Endothelial cell of umbilical vein (primary cell): ENCODE measurements at regions not wholly inside any gene's neighbourhood (a gene's known extent, or its start where the extent isn't known, plus 50 kb on each side); places are given as distances from the start of the nearest gene placed in this dataset.

ENCODE experiments used
- BruUV-seq: library from RNA; stranded (reverse); fragments of 400-500 nt; replicated peaks from 2 replicates; lab custom pipeline; 2021; lab: Mats Ljungman, UMichigan
- CTCF ChIA-PET: fragments of 300-600, 350-600 bp; sonication (Branson Sonifier 250); formaldehyde crosslinking; loops from one replicate; lab custom pipeline; 2021; ENCODE audit warnings: antibody characterized with exemption, inconsistent platforms; lab: Charles Lee
- POLR2A ChIA-PET: fragments of 300-600, 350-600 bp; sonication (Branson Sonifier 250); formaldehyde crosslinking; loops from one replicate; lab custom pipeline; 2021; ENCODE audit warnings: antibody characterized with exemption, inconsistent platforms; lab: Charles Lee
- DNase-seq: peaks from one replicate; pipeline ENCODE4 v3.0.0-alpha.2; 2011; ENCODE audit warnings: low read depth, low spot score
- FAIRE-seq: peaks from 2 replicates; lab custom pipeline; 2011; peaks lifted over from hg19 to GRCh38; lab: Jason Lieb, UNC
- H2AFZ ChIP-seq: 2 replicates; pipeline ENCODE4 v1.6.0; 2012; ENCODE audit warnings: low read depth, low read length, control low read depth, inconsistent platforms
- H3K27ac ChIP-seq: 2 replicates; pipeline ENCODE4 v1.5.1; 2011; ENCODE audit warnings: low read depth, mild to moderate bottlenecking, control low read depth, low read length, moderate library complexity; ENCODE audit not compliant: insufficient read depth
- H3K27me3 ChIP-seq, 2 experiments: 2 replicates each; pipeline versions ENCODE4 v1.6.0 to v1.6.1; 2011; ENCODE audit warnings: low read length in 2 of 2, mixed read lengths in 1 of 2; ENCODE audit not compliant: control insufficient read depth in 2 of 2, insufficient read depth in 2 of 2
- H3K36me3 ChIP-seq, 2 experiments: 2 replicates in 1 of 2; 3 replicates in 1 of 2; pipeline ENCODE4 v1.5.1; 2011; ENCODE audit warnings: low read length in 2 of 2, mild to moderate bottlenecking in 1 of 2, moderate library complexity in 1 of 2; ENCODE audit not compliant: control insufficient read depth in 2 of 2, insufficient read depth in 2 of 2; ENCODE audit errors: extremely low read depth in 1 of 2
- H3K4me1 ChIP-seq: 3 replicates; pipeline ENCODE4 v1.5.1; 2011; ENCODE audit warnings: mild to moderate bottlenecking, low read length; ENCODE audit not compliant: control insufficient read depth, insufficient read depth; ENCODE audit errors: extremely low read depth
- H3K4me2 ChIP-seq: 2 replicates; pipeline ENCODE4 v1.6.1; 2011; ENCODE audit warnings: low read length, control low read depth, mixed read lengths; ENCODE audit not compliant: insufficient read depth
- H3K4me3 ChIP-seq, 3 experiments: fragments of 200-600 bp in 1 of 3; sonication (generic), shearing (Covaris generic) in 1 of 3; replicated peaks in 1 of 3; 2 replicates each; pipeline ENCODE4 v1.5.1; 2011 to 2016; ENCODE audit warnings: control low read depth in 3 of 3, low read length in 3 of 3, mild to moderate bottlenecking in 2 of 3, inconsistent platforms in 1 of 3, low read depth in 1 of 3, moderate library complexity in 1 of 3; ENCODE audit not compliant: insufficient read depth in 1 of 3
- H3K79me2 ChIP-seq: 2 replicates; pipeline ENCODE4 v1.6.0; 2012; ENCODE audit warnings: low read length, inconsistent platforms; ENCODE audit not compliant: control insufficient read depth, insufficient read depth
- H3K9ac ChIP-seq: replicated peaks from 2 replicates; pipeline ENCODE3; 2011; ENCODE audit warnings: low read length, control low read depth; ENCODE audit not compliant: insufficient read depth; ENCODE audit errors: extremely low read depth
- H3K9me1 ChIP-seq: replicated peaks from 3 replicates; pipeline ENCODE4 v1.6.0; 2011; ENCODE audit warnings: mild to moderate bottlenecking, low read length; ENCODE audit not compliant: control insufficient read depth, insufficient read depth; ENCODE audit errors: extremely low read depth
- H3K9me3 ChIP-seq: replicated peaks from 2 replicates; pipeline ENCODE4 v1.5.1; 2012; ENCODE audit warnings: low read length, inconsistent platforms; ENCODE audit not compliant: control insufficient read depth, insufficient read depth
- H4K20me1 ChIP-seq: replicated peaks from 2 replicates; pipeline ENCODE3; 2011; ENCODE audit warnings: mild to moderate bottlenecking, low read length; ENCODE audit not compliant: control insufficient read depth, insufficient read depth; ENCODE audit errors: extremely low read depth
- EZH2 ChIP-seq: IDR thresholded peaks from 2 replicates; pipeline ENCODE4 v1.6.1; 2012; ENCODE audit warnings: borderline replicate concordance, low read depth, mild to moderate bottlenecking, moderate library complexity, low read length, inconsistent platforms; ENCODE audit not compliant: severe bottlenecking
- FOS ChIP-seq: IDR thresholded peaks from 2 replicates; pipeline ENCODE4 v1.6.1; 2011; ENCODE audit warnings: mild to moderate bottlenecking, low read length, moderate library complexity, borderline replicate concordance; ENCODE audit not compliant: insufficient read depth
- GATA2 ChIP-seq: IDR thresholded peaks from 2 replicates; pipeline ENCODE4 v1.7.0; 2011; ENCODE audit warnings: low read depth, mild to moderate bottlenecking, moderate library complexity, mixed read lengths, low read length; ENCODE audit not compliant: insufficient read length, insufficient read depth
- JUN ChIP-seq: IDR thresholded peaks from 2 replicates; pipeline ENCODE4 v1.6.1; 2011; ENCODE audit warnings: borderline replicate concordance, low read depth; ENCODE audit not compliant: insufficient read length, insufficient read depth
- MYC ChIP-seq: IDR thresholded peaks from one replicate; pipeline ENCODE4 v1.6.1; 2011; ENCODE audit warnings: mild to moderate bottlenecking, low read depth, low read length
- POLR2A ChIP-seq: IDR thresholded peaks from 2 replicates; pipeline ENCODE4 v1.6.1; 2012; ENCODE audit warnings: low read depth, mild to moderate bottlenecking, control low read depth, low read length
- POLR2AphosphoS5 ChIP-seq: IDR thresholded peaks from 2 replicates; pipeline ENCODE4 v1.6.1; 2012; ENCODE audit warnings: low read depth, mild to moderate bottlenecking, control low read depth, low read length, moderate library complexity; ENCODE audit not compliant: insufficient read depth
- dilution Hi-C: fragments of 300-500 bp; cut with MboI; formaldehyde crosslinking; loops from one replicate; pipeline ENCODE4 v1.15.0; 2019; ENCODE audit warnings: low sequenced_read_pairs; ENCODE audit not compliant: extremely low pct_ligation_motif_present
- intact Hi-C: fragments of 100-400 bp; cut with micrococcal nuclease; formaldehyde crosslinking; loops from one replicate; pipeline ENCODE4 v1.10.0; 2022
- TF ChIP-seq, protein P1 (sequence below), 2 donors: IDR thresholded peaks; 1 replicate in 1 of 2; 2 replicates in 1 of 2; pipeline ENCODE4 v1.5.1; 2011; ENCODE audit warnings: low read length in 2 of 2, mild to moderate bottlenecking in 2 of 2, moderate library complexity in 2 of 2, control low read depth in 1 of 2, inconsistent platforms in 1 of 2, low read depth in 1 of 2; ENCODE audit not compliant: insufficient read depth in 1 of 2; ENCODE audit errors: extremely low read depth in 1 of 2
- TF ChIP-seq, protein P2 (sequence below): IDR thresholded peaks from 2 replicates; pipeline ENCODE4 v1.6.1; 2011; ENCODE audit not compliant: insufficient read depth, insufficient read length

DNA sequence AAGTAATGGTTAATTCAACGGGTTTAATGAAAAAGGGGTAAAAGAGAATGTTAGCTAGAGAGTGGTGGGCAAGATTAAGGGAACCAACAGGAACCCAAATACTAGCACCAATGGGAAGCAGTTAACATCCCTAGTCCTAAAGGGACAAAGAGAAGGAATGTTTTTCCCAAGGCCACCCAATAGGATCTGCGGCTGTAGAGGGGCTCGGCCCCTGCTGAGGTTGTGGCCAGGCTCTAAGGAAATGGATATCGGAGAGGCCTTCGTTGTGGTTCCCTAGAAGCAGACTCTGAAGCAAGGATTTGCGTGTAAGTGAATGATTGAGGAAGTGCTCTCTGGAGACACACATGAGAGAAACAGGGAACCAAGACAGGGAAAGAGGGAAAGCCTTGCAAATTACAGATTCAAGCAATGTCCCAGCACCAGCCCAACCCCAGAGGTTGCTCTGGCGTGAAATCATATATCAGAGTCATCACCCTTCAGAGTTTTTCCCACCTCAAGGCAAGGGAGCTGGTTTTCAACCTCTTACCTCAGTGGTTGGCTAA, 83.6 kb upstream of the TNIK start:
- Histone ChIP-seq H3K4me3 (no peak overlapping the region), H3K27me3 (no peaks in the 10 kb centered on the region), H3K79me2 (no peaks in the 10 kb centered on the region), H4K20me1 (no peaks in the 10 kb centered on the region), H3K4me1 (peaks cover 13% of the 10 kb centered on the region), H3K27ac (no peak overlapping the region), H3K9ac (no peak overlapping the region), H2AFZ (no peak overlapping the region), H3K9me1 (no peaks in the 10 kb centered on the region), H3K36me3 (no peaks in the 10 kb centered on the region), H3K4me2 (no peak overlapping the region), H3K9me3 (no peaks in the 10 kb centered on the region)
- CTCF ChIA-PET, result no interaction called here
- FAIRE-seq (no peak), DNase-seq (no peak)
- TF ChIP-seq POLR2AphosphoS5 (no peak), EZH2 (no peak), POLR2A (no peak), FOS (no peak), GATA2 (no peak), MYC (no peak), JUN (no peak)
- TF ChIP-seq, protein P1, sequence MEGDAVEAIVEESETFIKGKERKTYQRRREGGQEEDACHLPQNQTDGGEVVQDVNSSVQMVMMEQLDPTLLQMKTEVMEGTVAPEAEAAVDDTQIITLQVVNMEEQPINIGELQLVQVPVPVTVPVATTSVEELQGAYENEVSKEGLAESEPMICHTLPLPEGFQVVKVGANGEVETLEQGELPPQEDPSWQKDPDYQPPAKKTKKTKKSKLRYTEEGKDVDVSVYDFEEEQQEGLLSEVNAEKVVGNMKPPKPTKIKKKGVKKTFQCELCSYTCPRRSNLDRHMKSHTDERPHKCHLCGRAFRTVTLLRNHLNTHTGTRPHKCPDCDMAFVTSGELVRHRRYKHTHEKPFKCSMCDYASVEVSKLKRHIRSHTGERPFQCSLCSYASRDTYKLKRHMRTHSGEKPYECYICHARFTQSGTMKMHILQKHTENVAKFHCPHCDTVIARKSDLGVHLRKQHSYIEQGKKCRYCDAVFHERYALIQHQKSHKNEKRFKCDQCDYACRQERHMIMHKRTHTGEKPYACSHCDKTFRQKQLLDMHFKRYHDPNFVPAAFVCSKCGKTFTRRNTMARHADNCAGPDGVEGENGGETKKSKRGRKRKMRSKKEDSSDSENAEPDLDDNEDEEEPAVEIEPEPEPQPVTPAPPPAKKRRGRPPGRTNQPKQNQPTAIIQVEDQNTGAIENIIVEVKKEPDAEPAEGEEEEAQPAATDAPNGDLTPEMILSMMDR (IDR thresholded peaks at IDR 0.05; ENCODE audit: extremely low read depth in 1 of 2, insufficient read depth in 1 of 2, low read depth in 1 of 2, low read length in 2 of 2), result no peak
- TF ChIP-seq, protein P2, sequence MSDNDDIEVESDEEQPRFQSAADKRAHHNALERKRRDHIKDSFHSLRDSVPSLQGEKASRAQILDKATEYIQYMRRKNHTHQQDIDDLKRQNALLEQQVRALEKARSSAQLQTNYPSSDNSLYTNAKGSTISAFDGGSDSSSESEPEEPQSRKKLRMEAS, result no peak
- no TSS peak for BruUV-seq
- intact Hi-C loops, result no loop called here
- dilution Hi-C loops, result no loop called here
- POLR2A ChIA-PET, result no interaction called here
